MM.1S (cell line): ENCODE measurements at regions not wholly inside any gene's neighbourhood (a gene's known extent, or its start where the extent isn't known, plus 50 kb on each side); places are given as distances from the start of the nearest gene placed in this dataset.
"Not testable (repeated sequence)": the region's sequence is repeated elsewhere in the genome, so short reads cannot be mapped to it uniquely, and the experiment has no call there.

ENCODE experiments used
- DNase-seq: peaks from one replicate; pipeline ENCODE4 v3.0.0-alpha.2; 2015
- H2AFZ ChIP-seq: fragments of 300-600 bp; sonication (generic); 2 replicates; pipeline ENCODE4 v1.6.0; 2016; ENCODE audit warnings: antibody characterized with exemption, low read length
- H3F3A ChIP-seq: fragments of 300-600 bp; sonication (generic); 2 replicates; pipeline ENCODE4 v1.6.1; 2016; ENCODE audit warnings: mild to moderate bottlenecking, antibody characterized with exemption, low read length, moderate library complexity, mixed read lengths; ENCODE audit not compliant: insufficient read depth
- H3K27ac ChIP-seq: fragments of 300-600 bp; sonication (generic); 2 replicates; pipeline ENCODE4 v1.5.1; 2016; ENCODE audit warnings: mild to moderate bottlenecking, low read length
- H3K27me3 ChIP-seq: fragments of 300-600 bp; sonication (generic); replicated peaks from 2 replicates; pipeline ENCODE4 v1.6.0; 2016; ENCODE audit warnings: low read length; ENCODE audit not compliant: insufficient read depth
- H3K36me3 ChIP-seq: fragments of 300-600 bp; sonication (generic); replicated peaks from 2 replicates; pipeline ENCODE4 v1.6.1; 2016; ENCODE audit warnings: mild to moderate bottlenecking, low read length, mixed read lengths; ENCODE audit not compliant: insufficient read depth
- H3K4me1 ChIP-seq: fragments of 300-600 bp; sonication (generic); 2 replicates; pipeline ENCODE4 v1.6.1; 2016; ENCODE audit warnings: low read length, mixed read lengths
- H3K4me2 ChIP-seq: fragments of 300-600 bp; sonication (generic); 2 replicates; pipeline ENCODE4 v1.6.0; 2016; ENCODE audit warnings: low read depth, low read length
- H3K4me3 ChIP-seq: fragments of 300-600 bp; sonication (generic); 2 replicates; pipeline ENCODE4 v1.5.1; 2016; ENCODE audit warnings: low read length, mixed read lengths
- H3K79me2 ChIP-seq: fragments of 300-600 bp; sonication (generic); 2 replicates; pipeline ENCODE4 v1.6.1; 2016; ENCODE audit warnings: mixed run types, low read length, mixed read lengths
- H3K9ac ChIP-seq: fragments of 300-600 bp; sonication (generic); 2 replicates; pipeline ENCODE4 v1.6.1; 2016; ENCODE audit warnings: low read length, mixed read lengths
- H3K9me2 ChIP-seq: fragments of 300-600 bp; sonication (generic); replicated peaks from 2 replicates; pipeline ENCODE4 v1.6.1; 2016; ENCODE audit warnings: mild to moderate bottlenecking, low read length, mixed read lengths; ENCODE audit not compliant: insufficient read depth
- H3K9me3 ChIP-seq: fragments of 300-600 bp; sonication (generic); replicated peaks from 2 replicates; pipeline ENCODE4 v1.6.1; 2016; ENCODE audit warnings: mild to moderate bottlenecking, low read length, mixed read lengths; ENCODE audit not compliant: insufficient read depth
- H4K20me1 ChIP-seq: fragments of 300-600 bp; sonication (generic); 2 replicates; pipeline ENCODE4 v1.6.1; 2016; ENCODE audit warnings: mild to moderate bottlenecking, low read length, moderate library complexity, mixed read lengths; ENCODE audit not compliant: insufficient read depth
- EZH2 ChIP-seq: fragments of 300-600 bp; sonication (generic); optimal IDR thresholded peaks from 2 replicates; pipeline ENCODE3; 2017; ENCODE audit warnings: low read depth, mild to moderate bottlenecking, antibody characterized with exemption, low read length, mixed read lengths
- EZH2phosphoT487 ChIP-seq: fragments of 300-600 bp; sonication (generic); IDR thresholded peaks from 2 replicates; pipeline ENCODE4 v1.6.1; 2018; ENCODE audit warnings: antibody characterized with exemption, low read length
- TF ChIP-seq, protein P1 (sequence below): fragments of 300-600 bp; sonication (generic); IDR thresholded peaks from 2 replicates; pipeline ENCODE4 v1.5.1; 2016; ENCODE audit warnings: antibody characterized with exemption, low read length, mixed read lengths

DNA sequence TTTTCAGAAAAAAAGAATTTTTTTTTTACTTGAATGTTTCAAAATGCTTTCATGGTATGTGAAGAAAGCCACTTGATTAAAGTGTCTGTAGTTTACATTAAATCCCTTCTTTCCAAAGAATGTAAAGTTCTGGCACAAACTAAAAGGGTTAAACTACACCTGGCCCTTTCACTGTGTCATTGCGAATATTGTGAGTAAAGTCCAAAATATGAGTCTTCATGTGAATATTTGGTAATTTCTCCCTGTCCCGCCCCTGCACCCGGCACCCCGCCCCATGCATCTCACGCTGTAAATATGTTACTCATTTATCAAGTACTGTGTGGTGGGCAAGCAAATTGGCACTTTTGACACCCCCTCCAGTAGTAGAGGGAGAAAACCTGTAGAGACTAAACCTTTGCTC, 274.7 kb downstream of the TTC6 start:
- Histone ChIP-seq H2AFZ (no peak overlapping the region), H3K4me2 (no peak overlapping the region), H3F3A (no peaks in the 10 kb centered on the region), H3K9ac (no peak overlapping the region), H3K27ac (no peak overlapping the region), H3K4me3 (no peak overlapping the region), H3K9me3 (no peaks in the 10 kb centered on the region), H3K4me1 (no peaks in the 10 kb centered on the region), H3K9me2 (no peaks in the 10 kb centered on the region), H3K27me3 (no peaks in the 10 kb centered on the region), H3K36me3 (no peaks in the 10 kb centered on the region), H4K20me1 (no peaks in the 10 kb centered on the region), H3K79me2 (no peaks in the 10 kb centered on the region)
- DNase-seq, result no peak
- TF ChIP-seq EZH2 (no peak), EZH2phosphoT487 (no peak)
- TF ChIP-seq, protein P1, sequence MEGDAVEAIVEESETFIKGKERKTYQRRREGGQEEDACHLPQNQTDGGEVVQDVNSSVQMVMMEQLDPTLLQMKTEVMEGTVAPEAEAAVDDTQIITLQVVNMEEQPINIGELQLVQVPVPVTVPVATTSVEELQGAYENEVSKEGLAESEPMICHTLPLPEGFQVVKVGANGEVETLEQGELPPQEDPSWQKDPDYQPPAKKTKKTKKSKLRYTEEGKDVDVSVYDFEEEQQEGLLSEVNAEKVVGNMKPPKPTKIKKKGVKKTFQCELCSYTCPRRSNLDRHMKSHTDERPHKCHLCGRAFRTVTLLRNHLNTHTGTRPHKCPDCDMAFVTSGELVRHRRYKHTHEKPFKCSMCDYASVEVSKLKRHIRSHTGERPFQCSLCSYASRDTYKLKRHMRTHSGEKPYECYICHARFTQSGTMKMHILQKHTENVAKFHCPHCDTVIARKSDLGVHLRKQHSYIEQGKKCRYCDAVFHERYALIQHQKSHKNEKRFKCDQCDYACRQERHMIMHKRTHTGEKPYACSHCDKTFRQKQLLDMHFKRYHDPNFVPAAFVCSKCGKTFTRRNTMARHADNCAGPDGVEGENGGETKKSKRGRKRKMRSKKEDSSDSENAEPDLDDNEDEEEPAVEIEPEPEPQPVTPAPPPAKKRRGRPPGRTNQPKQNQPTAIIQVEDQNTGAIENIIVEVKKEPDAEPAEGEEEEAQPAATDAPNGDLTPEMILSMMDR, result no peak

DNA sequence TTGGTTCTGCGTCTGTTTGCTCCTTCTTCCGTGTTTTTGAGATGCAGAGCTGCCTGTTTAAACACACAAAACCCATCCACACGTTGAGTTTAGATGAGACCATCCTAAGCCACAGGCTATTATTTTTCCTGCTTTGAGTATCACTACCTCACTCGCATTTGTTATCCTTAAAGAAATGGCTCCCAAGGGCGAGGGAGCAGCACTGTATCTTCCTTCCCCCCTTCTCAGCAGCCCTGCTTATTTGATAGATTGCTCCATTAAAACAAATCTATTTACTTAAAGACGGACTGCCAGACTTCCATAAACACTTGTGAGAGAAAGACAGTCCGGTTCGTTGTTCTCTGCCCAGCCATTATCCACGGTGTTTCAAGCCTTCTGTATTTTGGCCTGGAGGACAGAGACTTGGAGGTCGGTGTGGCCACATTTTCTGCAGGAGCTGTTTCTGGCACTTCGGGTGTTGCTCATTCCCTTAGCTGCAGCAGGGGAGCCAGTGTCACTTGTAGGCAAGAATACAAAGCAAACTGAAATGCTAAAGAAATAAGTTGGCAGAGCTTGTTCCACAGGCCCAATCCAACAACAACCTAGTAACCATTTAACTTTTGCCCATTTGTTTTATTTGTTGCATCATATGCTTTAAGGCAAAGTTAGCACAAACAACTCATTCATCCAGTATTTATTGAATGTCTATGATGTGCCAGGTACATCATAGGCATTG, 275.4 kb downstream of the TTC6 start:
- Histone ChIP-seq H3K27me3 (no peaks in the 10 kb centered on the region), H3K36me3 (no peaks in the 10 kb centered on the region), H2AFZ (no peak overlapping the region), H4K20me1 (no peaks in the 10 kb centered on the region), H3K4me1 (no peaks in the 10 kb centered on the region), H3K4me3 (no peak overlapping the region), H3K4me2 (no peak overlapping the region), H3K79me2 (no peaks in the 10 kb centered on the region), H3K27ac (no peak overlapping the region), H3K9me3 (no peaks in the 10 kb centered on the region), H3F3A (no peaks in the 10 kb centered on the region), H3K9ac (no peak overlapping the region), H3K9me2 (no peaks in the 10 kb centered on the region)
- TF ChIP-seq EZH2phosphoT487 (no peak), EZH2 (no peak)
- TF ChIP-seq, protein P1, result no peak
- no peak for DNase-seq

DNA sequence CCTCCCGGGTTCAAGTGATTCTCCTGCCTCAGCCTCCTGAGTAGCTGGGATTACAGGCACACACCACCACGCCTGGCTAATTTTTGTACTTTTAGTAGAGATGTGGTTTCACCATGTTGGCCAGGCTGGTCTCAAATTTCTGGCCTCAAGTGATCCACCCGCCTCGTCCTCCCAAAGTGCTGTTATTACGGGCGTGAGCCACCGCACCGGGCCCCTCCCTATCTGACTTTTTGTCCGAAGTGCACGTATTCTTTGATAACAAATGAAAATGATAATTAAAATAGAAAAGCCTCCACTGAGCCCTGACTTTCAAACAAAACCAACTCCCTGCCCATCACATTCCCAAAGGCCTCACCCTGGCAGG, 278.6 kb downstream of the TTC6 start:
- not testable (repeated sequence) for H2AFZ ChIP-seq, H3K9me2 ChIP-seq, H3K4me2 ChIP-seq, H3K27ac ChIP-seq, H3K4me1 ChIP-seq, H3K9me3 ChIP-seq, DNase-seq, H4K20me1 ChIP-seq, H3K4me3 ChIP-seq, H3F3A ChIP-seq, H3K9ac ChIP-seq, H3K36me3 ChIP-seq, H3K27me3 ChIP-seq, H3K79me2 ChIP-seq

DNA sequence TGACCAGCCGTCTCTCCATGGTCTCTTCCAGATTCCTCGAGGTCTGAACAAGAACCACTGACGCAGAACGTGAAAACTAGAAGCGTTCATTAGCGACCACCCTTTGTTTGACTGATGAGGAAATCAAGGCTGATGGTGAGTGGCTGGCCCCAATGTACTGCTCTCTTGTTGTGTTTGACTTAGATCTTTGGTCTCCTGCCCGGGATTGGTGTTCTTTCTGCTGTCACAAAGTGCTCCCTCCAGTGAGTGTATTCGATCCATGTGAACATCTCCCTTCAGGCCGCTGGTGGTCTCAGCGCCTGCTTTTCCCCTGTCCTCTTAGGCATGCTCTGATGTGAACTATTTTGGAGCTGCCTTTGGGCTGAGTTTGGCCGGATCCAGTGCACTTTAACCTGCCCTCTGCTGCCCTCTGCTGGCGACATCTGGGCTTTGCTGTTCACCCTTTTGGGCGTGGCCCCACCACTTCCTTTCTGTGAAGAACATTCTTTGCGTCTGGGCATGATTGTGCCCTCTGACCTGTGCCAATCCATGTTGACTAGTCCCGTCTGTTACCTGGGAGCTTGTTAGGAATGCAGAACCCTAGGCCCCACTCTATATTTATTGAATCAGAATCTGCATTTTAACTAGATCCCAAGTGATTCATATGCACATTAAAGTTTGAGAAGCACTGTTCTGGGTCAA, 279.1 kb downstream of the TTC6 start:
- H3K4me2 ChIP-seq, result no peak overlapping the region
- no peaks in the 10 kb centered on the region for H3K36me3 ChIP-seq
- H2AFZ ChIP-seq, result 0 out of 2 replicates have a peak overlapping the region, but pooled peaks have one; percentile 19
- H3K79me2 ChIP-seq, result no peaks in the 10 kb centered on the region
- H3F3A ChIP-seq, result no peaks in the 10 kb centered on the region
- H4K20me1 ChIP-seq, result no peaks in the 10 kb centered on the region
- TF ChIP-seq, protein P1, result peak; percentile 66
- TF ChIP-seq EZH2phosphoT487, result no peak
- no peak for TF ChIP-seq EZH2
- H3K9ac ChIP-seq, result no peak overlapping the region
- no peaks in the 10 kb centered on the region for H3K4me1 ChIP-seq
- no peaks in the 10 kb centered on the region for H3K27me3 ChIP-seq
- no peak overlapping the region for H3K27ac ChIP-seq
- peak; percentile 72 for DNase-seq
- H3K4me3 ChIP-seq, result no peak overlapping the region
- no peaks in the 10 kb centered on the region for H3K9me2 ChIP-seq
- no peaks in the 10 kb centered on the region for H3K9me3 ChIP-seq
